ENCODE measurements at regions not wholly inside any gene's neighbourhood (a gene's known extent, or its start where the extent isn't known, plus 50 kb on each side); places are given as distances from the start of the nearest gene placed in this dataset.
A peak's percentile ranks its signal among the peaks of the same experiment; 100 is the strongest.

DNA sequence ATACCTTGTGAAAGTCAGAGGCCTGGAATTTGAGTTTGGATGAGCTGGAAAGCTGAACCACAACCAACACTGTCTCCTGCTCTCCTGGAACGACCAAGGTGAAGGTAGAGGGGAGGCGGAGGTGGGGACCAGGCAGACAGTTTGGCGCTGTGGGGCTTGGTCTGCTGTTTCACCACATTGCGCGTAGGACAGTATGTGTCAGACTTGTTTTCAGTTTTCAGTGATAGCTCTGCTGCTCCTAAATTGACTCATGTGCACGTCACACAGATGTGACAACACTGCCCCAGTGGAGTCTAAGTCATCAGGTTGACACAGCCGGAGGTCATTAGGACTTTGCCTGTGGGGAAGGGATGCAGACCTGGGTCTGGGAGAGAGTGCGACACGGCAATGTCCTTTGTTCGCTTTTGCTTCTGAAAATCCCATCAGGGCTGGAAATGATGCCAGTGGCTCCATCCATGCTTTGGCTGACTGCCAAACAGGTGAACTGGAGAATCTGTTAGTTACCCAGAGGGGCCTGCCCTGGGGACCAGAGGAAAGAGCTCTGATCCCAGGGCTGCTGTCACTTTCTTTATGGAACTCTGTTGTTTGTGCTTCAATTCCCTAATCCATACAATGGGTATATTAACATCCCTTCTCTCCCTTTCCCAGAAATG lies 255.5 kb downstream of the CDC5L start:
- peak; percentile 78 for DNase-seq

DNA sequence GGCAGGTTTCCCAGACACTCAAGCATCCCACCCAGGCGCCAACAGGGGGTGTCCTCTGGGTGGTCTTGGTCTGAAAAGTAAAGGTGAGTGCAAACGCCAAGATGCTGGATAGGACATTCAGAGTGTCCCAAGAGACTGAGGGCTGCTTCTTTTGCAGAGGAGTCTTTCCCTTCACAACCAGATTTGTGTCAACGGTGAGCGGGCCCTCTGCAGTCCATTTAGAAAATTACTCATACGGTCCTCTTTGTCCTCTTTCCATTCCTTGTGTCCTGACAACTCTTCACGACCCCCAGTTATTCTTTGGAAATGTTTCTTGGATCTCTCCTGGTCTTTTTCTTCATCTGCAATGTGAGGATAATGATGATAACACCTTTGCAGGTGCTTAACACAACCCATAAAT lies 257.8 kb downstream of the CDC5L start:
- no peak for DNase-seq

GRCh38 chr6:44646355-44646754 lies 258.8 kb downstream of the CDC5L start:
- no peak for DNase-seq

- no peak for DNase-seq
Observed at GRCh38 chr6:44649365-44650025, 262.0 kb downstream of the CDC5L start.

- no peak for DNase-seq
Observed at GRCh38 chr6:44650495-44650894, 263.0 kb downstream of the CDC5L start.

DNA sequence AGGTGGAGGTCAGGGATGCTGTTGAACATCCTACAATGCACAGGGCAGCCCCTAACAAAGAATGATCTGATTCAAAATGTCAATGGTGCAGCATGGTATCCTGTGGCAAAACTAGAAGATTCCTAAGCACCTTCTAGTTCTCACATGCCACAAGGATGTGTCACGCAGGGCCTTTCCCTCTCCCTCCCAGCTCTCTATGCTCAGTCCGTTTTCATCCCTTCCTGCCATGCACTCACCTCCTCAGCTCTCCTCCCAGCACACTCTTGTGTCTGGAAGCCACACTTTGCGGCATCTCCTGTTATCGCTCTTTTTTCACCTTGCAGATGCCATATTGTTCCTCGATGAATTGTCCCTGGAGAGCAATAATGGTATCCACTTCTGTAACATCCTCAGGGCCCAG lies 263.4 kb downstream of the CDC5L start:
- no peak for DNase-seq

- no peak for DNase-seq
Observed at GRCh38 chr6:44651604-44652003, 264.1 kb downstream of the CDC5L start.

DNA sequence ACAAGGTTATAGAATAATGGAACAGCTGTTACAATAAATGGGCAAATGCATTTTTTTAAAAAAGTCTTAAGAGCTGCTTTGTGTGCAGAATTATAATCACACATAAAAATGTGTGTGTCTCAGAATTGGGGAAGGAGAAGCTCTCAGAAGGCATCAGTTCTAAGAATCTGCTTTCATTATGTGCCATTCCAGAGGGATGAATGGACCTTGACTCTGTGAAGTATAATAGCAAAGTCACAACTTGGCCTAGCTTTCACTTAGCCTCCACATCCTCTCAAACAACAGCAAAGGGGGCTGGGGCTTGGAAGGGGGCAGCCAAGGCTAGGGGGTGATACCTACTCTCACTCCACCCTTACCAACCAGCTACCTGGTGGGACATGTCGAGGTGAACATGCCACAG lies 265.0 kb downstream of the CDC5L start:
- no peak for DNase-seq

DNA sequence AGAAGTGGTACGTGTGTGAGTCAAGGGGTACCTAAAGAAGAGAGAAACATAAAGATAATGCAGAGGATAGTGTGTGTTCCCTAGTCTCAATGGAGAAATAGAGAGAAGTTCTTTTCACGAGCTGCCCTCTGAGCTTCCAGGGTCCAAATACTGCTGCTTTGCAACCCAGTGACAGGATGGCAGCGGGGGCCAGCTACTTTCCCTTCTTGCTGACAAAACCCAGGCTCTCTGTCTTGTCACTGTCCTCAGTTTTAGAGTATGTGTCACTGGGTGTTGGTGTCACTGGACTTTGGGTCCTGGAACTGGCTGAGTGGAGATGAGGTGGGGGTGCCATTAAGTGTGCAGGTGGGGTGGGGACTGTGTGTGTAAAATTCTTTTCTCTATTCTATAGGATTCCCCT lies 265.6 kb downstream of the CDC5L start:
- no peak for DNase-seq

- DNase-seq = no peak
Observed at GRCh38 chr6:44653761-44654218, 266.3 kb downstream of the CDC5L start.

DNA sequence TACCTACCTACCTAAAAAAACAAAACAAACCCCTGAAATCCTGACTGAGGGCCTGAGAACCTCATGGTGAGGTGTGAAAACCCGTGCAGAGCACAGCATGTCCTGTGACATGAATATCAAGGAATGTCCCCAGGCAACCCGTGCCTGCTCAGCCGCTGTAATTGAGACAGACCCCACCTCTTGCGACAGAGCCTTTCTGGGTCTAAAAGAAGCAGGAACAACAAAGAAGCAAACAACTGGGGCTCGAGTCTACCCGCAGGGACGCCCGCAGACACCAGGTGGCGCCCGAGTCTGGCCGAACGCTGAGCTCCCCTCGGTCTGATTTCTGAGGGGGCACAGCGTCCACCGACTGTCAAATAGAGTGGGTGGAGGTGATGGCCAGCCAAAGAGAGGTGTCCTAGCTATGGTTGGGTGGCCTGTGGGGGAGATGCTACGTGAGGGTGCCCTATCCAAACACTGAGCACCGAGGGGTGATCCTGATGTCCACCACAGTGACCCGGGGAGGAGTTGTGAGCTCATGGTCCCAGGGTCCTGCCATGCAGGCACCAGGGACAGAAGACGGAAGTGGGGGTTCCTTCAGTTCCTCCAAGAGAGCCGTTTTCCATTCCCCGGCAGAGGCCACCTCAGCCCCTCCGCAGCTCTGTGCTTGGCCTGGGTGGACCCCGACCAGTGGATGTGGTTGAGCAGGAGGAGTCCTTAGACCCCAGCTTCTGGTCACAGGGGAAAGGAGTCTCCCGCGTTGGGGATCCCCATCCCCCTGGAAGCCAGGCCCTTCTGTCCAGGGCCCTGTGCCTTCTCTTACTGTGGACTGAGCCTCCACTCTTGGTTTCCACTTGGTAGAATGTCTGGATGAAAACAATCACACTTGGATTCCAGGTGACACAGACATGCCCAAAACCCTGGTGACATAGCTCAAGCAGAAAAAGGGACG lies 268.2 kb downstream of the CDC5L start:
- DNase-seq = peak; percentile 85

GRCh38 chr6:44656691-44657090 lies 269.2 kb downstream of the CDC5L start:
- DNase-seq = no peak

- no peak for DNase-seq
Observed at GRCh38 chr6:44657206-44657819, 269.8 kb downstream of the CDC5L start.

DNA sequence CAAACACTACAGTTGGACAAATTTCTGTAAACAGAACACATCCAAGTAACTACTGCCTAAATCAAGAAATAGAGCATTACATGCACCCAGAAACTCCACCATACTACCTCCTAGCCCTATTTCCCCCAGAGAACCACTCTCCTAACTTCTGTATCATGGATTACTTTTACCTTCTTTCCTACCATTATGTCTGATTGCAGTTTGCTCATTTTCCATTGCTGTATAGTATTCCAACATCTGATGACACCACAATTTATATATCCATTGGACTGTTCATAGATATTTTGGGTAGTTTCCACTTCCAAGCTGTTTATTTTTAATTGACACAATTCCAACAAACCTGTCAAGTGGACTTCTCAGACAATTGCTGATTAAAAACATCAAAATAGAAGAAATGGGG lies 271.1 kb downstream of the CDC5L start:
- DNase-seq = no peak

GRCh38 chr6:44659726-44660125 lies 272.2 kb downstream of the CDC5L start:
- no peak for DNase-seq

- no peak for DNase-seq
Observed at GRCh38 chr6:44660561-44661220, 273.2 kb downstream of the CDC5L start.

GRCh38 chr6:44661221-44662008 lies 273.9 kb downstream of the CDC5L start:
- no peak for DNase-seq

GRCh38 chr6:44662461-44663121 lies 275.1 kb downstream of the CDC5L start:
- DNase-seq = no peak

DNA sequence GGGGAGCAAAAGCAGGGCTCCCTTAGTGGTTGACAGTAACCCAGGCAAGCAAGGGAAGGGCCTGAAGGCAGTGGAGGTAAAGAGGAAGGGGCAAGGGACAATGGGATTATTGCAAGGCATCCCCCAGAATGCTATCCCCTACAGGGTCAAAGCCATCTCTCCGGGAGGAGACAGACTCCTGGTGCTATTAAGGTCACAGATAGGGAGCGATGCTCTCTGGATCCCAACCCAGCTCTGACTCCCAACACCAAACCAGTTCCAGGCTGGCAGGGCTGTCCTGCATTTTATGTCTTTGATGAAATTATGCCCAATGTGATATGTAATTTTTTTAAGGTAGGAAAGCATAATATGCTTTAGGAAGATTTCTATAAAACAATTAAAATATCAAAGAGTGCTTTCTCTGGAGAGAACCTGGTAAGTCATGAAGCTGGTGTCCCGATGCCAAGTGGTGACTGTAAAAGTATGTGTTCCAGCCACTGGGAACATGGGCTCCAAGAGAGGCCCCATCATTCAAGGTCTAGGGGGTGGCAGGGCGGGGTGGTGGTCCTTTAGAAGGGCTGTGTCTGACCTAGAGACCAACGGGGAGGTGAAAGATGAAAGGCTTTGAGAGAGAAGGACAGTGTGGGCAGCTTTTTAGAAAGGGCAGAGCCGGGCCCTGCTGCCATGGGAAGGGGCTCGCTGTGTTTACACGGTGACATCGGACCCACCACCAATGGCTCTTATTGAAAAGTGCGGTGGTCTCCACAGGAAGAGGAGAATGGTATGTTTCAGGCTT lies 276.5 kb downstream of the CDC5L start:
- DNase-seq = no peak

- no peak for DNase-seq
Observed at GRCh38 chr6:44664716-44665115, 277.2 kb downstream of the CDC5L start.

Measured in activated CD4-positive, alpha-beta T cell treated with anti-CD3 and anti-CD28 coated beads for 48 hours (primary cell).